ENCODE measurements at regions not wholly inside any gene's neighbourhood (a gene's known extent, or its start where the extent isn't known, plus 50 kb on each side); places are given as distances from the start of the nearest gene placed in this dataset.
A peak's percentile ranks its signal among the peaks of the same experiment; 100 is the strongest.
"Not testable (repeated sequence)": the region's sequence is repeated elsewhere in the genome, so short reads cannot be mapped to it uniquely, and the experiment has no call there.

DNA sequence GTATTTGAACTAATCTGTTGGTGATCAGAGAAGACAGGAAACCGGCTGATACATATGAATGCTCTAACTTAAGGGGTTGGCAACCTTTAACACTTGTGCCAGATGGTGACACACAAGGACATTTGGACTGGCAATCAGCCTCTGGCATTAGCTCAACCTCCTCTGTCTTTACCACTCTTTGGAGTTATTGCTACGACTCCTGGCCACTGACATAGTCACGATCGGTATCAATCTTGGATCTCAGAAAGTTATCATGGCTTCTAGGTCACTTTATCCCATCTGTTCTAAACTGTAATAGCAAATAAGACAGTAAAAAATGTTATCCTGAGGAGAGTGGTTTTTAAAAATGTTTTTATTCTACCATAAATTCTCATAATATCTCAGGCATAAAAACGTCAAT, 575.2 kb upstream of the MDGA2 start:
- peak; percentile 7 to 21 for DNase-seq

DNA sequence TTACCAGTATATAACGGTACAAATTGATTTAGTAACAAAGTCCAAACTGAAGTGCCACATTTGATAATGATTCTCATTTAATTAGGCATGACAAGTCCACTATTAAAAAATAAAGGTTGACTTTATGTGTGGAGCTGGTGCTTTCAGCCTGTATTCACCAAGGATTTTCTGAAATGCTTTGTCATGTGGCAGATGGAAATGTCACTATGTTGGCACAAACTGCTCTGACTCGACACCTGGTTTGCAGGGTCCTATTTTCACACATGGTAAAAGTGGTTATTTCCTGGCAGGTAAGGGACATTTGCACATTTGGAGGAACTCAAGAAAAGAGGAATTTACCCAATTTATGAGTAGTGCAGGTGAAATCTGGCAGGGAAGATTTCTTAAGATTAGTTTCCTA, 572.6 kb upstream of the MDGA2 start:
- DNase-seq: no peak

DNA sequence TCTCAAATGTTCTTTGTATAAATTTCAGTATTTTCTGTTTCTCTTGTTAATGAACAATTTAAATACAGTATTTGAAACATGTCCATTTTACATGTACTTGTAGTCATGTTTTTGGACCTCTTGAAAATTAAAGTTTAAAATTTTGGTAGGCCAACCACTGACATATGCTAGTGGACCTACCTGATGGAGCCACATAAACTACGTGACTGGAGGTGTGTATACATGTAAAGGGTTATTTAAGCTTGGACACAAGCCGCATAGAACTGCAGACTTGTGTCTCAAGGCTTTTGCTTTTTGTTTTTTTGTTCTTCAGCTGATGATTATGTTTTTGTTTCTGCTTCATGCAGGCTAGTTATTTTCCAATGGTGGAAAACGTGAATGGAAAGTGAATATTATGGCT, 568.5 kb upstream of the MDGA2 start:
- no peak for DNase-seq

DNA sequence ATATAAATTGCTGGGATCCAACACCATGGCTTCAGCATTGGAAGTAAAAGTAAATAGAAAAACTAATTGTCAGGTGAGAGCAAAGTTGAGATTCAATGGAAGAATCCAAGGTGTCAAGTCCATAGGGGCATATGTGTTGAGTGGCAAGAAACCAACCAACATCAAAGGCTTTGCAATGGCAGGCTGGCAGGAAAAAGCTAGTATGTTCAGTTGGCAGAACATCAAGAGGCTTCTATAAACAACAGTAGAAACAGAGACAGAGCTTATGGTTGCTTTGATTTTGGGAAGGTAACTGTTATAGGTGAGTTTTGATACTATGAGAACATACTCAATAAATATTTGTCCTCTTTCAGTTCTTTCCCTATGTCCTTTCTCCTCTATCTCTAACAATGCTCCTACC, 553.7 kb upstream of the MDGA2 start:
- no peak for DNase-seq

DNA sequence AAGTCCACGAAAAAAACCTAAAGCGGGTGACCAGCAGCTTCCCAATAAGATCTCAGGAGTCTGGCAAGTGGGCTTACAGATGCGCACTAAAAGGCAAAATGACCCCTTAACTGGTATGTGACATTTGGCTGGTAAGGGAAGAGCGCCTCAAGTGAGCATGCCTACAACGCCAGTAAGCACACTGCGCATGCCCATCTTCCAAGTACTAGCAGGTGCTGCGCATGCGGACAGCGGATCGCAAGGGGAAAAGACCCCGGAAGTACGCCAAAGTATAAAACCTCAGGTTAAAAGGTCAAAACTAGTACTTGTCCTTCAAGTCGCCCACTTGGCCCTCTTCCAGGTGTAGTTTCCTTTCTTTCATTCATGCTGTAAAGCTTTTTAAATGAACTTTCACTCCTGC, 518.5 kb upstream of the MDGA2 start:
- no peak for DNase-seq

DNA sequence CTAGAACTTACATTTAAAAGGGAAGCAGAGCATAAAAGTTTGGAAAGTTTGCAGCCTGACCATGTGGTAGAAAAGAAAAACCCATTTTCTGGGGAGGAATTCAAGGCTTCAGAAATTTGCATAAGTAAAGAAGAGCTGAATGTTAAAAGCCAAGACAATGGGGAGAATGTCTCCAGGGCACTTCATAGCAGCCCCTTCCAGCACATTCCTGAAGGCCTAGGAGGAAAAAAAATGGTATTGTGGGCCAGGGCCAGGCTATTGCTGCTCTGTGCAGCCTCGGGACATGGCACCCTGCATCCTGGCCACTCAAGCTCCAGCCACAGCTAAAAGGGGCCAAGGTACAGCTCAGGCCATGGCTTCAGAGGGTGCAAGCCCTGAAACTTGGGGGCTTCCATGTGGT, 474.2 kb upstream of the MDGA2 start:
- not testable (repeated sequence) for DNase-seq

DNA sequence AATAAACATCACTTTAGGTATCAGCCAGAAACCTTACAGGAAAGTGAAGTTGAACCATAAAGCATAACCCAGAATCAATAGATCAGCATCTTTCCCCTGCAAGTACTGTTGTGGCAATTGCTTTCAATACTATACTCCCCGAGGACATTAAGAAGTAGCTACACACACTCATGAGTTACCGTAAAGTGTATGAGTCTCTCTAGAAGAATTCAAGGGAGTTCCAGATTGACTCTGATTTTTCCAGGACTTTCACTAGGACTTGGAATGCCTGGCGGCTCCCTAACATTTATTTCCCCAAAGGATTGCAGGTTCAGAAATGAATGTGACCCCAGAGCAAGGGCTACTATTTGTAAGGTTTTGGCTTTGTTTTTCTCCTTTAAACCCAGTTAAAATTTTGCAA, 465.4 kb upstream of the MDGA2 start:
- DNase-seq: no peak

DNA sequence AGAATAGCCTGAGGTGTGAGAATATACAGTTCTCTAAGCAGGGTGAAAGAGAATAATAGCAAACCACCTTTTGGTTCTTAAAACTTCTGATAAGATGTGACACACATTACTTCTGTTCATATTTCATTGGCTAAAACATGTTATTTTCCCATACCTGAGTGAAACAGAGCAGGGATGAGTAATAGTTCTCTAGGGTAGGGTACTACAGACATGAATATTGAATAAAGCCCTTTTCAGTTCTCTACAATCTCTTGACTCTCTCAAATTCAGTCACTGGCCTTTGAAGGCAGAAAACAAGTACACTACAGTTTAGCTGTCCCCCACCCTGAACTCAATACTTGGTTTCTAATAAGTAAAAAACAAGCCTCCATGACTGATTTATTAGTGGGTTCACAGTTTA, 454.1 kb upstream of the MDGA2 start:
- DNase-seq: no peak

DNA sequence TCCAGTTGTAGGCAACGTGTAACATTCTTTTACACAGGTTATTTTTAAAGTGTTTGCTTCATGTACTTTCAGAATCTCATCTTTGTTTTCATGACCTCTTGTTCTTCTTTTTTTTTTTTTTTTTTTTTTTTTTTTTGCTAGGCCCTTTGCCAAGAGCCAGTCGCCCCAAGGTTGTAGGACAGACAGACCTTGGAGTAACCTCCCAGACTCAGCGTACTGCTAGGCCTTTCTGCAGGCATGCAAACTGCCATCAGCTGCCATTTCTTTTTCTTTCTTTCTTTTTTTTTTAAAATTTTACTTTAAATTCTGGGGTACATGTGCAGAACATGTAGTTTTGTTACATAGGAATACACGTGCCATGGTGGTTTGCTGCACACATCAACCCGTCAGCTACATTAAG, 452.3 kb upstream of the MDGA2 start:
- DNase-seq: no peak

DNA sequence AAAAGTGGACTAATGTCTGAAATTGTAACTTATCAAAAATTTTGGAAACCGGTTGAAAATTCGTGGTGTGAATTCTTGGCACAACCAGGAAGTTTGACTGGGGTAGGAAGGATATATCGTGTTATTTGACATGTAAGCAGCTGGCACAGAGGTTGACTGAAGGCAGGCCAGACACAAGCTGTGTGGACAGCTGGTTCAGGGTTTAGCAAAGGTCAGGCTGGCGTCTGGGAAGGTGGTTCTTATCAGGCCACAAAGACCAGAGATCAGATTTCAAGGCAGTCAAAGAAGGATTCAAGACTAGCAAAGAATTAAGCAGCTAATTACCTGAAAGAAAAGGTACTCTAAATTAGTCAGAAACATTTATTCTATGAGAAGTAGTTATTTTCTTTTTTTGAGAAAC, 450.2 kb upstream of the MDGA2 start:
- DNase-seq: peak; percentile 92 to 97

DNA sequence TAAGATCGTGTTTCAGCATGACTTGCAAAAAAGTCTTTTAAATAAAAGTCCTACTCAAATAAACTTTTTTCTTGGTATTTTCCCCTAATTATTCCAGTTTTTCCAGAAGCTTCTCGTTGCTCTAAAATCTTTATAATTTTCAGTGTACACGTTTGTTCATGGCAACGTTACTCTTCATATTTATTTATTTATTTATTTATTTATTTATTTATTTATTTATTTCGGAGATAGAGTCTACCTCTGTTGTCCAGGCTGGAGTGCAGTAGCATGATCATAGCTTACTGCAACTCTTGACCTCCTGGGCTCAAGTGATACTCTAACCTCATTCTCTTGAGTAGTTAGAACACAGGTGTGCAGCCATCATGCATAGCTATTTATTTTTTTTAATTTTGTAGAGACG, 438.3 kb upstream of the MDGA2 start:
- no peak for DNase-seq

DNA sequence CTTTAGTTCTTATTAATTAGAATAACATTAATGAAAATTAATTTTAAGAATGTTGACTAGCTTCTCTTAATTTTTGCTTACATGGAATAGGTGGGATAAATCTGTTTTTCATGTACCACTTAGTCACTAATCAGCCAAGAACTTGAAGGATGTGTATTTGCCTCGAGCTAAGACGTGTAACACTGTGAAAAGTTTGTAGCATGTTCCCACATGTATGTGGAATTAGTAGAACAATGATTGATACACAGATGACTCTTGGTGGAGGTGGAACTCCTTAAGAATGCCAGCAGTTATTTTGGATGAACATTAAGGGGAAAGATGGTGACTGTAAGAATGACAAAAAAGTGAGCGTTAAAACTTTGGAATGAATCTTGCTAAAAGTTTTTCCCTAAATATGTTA, 435.7 kb upstream of the MDGA2 start:
- no peak for DNase-seq

DNA sequence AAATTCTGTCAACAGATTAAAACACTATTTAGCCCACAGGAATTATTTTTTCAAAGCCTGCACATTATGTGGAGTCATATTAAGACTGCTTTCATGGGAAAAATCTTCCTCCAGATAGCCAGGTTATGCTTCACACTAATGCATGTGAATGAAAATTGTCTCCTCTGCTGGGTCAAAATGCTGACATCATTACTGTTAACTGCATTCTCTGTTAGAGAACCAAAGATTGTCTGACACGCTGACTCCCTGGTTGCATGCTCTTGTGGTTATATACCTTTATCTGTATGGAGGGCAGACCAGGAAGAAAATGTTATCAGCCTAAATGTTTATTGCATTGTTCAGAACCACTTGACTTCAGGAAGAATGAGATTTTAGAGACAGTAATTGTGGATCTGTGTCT, 432.2 kb upstream of the MDGA2 start:
- no peak for DNase-seq

DNA sequence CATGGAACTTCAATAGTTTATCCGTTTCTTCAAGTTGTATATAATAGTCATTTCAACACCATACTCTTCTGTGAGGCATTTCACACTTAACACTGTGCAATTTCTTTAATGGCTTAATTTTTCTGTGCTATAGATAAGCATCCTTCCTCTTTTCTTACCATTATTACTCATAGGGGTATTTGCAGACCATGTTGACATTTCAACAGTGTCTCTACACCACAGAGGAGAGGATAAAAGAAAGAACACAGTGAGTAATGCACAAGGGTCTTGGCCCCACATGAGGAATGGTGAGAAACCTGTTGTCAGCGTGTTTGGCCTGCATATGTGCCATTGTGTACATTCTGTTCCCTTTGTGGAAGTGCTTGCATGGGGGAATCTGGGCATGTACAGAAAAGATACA, 421.5 kb upstream of the MDGA2 start:
- no peak for DNase-seq

DNA sequence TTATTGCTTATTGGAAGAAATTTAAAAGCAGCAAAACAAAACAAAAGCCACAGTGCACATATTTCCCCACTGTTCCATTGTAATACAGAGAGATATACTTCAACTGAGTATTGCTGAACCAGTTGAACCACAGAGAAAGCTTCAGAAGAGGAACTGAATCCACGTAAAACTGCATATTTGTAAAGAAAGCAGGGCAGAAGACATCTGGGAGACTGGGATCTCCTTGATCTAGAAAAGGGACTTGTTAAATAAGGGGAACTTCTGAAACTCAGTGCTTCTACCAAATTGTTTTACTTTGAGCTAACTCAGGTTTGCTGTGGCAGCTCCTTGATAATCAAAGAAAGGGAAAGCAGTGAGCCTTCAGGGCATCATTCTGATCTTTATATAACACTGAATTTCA, 411.1 kb upstream of the MDGA2 start:
- DNase-seq: no peak

DNA sequence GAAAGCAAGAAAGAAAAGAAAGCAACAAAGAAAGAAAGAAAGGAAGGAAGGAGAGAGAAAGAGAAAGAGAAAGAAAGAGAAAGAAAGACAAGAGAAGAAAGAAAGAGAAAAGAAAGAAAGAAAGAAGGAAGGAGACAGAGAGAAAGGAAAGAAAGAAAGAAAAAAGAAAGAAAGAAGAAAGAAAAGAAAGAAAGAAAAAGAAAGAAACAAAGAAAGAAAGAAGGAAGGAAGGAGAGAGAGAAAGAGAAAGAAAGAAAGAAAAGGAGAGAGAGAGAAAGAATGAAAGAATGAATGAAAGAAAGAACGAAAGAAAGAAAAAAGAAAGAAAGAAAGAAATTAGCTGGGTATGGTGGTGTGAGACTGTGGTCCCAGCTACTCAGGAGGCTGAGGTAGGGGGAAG, 400.1 kb upstream of the MDGA2 start:
- DNase-seq: no peak

DNA sequence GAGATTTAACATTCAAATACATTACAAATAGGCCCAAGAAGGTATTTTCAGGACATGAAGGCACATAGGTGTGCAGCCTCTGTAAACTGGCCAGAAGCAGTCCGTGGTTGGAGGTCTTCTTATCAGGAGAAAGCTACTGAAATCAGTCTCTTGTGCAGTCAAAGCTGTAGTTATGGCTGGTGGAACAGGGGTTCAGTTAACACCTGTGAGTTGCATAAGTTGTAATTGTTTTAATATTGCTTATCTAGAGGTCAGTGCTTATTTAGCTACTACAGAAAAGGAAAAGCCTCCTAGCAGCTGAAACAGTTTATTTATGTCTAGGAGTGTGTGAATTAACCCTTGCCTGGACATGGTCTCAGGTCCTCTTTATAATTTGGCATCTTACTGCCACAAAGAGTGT, 377.6 kb upstream of the MDGA2 start:
- no peak for DNase-seq

DNA sequence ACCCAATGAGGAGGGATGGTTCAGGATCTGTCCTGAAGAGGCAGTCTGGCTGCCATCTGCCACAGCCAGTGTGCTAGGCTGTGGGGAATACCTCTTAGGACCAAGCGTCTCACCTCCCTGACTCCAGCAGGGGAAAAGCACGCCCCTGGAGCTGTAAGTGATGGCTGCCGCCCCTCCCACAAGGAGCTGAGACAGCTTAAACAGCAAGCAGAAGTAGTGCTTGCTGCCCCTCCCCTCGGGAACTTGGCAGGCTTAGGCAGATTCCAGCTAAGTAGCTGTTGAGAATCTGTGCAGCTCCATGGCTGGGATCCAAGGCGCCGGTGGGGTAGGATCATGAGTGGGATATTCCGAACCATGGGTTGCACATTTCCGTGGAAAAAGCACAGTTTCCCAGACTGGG, 360.4 kb upstream of the MDGA2 start:
- peak; percentile 99 to 100 for DNase-seq

DNA sequence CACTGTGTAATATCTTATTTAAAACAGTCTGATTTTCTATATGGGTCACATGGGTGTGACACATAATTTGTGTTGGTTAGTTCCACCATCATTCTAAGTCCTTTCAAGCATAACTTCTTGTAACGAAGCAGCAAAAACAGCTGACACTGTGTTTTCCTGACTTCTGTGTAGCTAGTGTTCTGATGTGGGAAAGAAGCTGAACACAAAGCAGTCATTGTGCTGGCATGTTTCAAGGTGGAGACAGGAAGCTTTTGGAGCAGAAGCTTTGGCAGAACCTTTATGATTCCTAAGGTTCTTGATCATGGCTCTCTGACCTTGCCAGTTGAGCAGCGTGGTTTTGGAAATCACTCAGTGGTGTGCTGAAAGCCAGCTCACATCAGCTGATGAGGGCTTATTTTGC, 351.7 kb upstream of the MDGA2 start:
- DNase-seq: no peak

DNA sequence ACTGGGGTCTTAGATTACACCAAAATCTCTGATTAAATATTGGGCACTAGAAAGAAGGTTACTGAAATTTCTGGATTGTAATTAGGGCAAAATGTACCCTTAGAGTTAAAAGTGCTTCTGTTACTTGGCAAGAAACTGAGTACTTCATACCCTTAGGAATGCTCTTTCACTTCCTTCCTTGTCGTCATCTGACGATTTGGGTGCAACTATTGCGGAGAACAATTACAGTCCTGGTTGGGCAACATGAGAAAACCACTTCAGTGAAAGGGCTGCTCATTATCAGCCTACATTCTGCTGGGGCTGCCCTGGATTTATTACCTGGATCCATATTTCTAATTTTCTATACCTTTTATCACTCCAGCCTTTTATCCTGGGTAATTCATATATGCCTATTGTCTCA, 348.5 kb upstream of the MDGA2 start:
- DNase-seq: no peak

DNA sequence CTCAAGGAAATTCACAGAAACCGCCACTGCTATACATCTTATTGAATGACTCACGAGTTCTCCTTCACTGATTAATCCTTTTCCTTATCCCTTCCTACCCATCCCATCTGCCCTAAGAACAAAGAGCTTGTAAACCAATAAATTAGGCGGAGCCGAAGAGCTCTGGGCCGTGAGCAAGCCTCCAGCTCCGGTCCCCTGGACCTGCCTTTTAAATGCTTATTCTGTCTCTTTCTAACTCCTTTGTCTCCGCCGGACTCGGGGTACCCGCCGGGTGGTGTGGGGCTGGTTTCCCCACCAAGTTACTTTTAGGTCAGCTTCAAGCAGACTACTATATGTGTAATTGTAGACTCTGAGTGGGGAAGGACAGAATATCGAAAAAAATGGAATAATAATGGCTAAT, 336.1 kb upstream of the MDGA2 start:
- DNase-seq: peak in 1 of 2 experiments; percentile 8

DNA sequence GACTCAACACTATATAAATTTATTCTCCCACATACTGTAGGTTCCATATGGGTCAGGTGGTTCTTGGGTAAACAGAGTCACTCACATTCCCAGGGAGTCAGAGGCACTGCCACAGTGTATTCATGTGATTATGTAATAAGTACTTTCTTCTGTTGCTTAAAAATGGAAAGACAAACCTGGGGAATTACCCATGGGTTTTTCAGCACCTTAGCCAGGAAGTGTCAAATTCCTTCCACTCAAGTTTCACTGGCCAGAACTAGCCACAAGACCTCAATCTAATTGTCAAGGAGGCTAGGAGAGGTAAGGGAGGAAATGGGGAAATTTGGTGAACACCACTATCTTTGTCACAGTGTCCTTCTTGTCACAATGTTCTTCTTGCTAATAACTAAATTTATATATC, 333.2 kb upstream of the MDGA2 start:
- DNase-seq: no peak

DNA sequence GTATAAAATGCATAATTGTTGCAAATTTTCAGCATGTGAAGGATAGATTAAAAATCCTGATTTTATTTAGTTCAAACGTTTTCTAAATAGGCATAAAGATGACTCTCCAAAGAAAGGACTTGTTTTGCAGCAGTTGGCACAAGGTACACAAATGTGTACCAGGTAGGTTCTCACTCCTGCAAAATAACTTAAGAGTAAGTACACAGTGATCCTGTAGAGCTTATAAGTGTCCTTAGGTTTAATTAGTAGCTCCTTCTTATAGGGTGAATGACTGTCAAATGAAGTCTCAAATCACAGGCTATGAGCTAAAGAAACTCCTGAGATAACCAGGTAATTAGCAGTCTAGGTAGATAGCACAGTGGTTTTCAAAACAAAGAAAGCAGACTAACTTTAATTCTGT, 330.6 kb upstream of the MDGA2 start:
- DNase-seq: no peak

DNA sequence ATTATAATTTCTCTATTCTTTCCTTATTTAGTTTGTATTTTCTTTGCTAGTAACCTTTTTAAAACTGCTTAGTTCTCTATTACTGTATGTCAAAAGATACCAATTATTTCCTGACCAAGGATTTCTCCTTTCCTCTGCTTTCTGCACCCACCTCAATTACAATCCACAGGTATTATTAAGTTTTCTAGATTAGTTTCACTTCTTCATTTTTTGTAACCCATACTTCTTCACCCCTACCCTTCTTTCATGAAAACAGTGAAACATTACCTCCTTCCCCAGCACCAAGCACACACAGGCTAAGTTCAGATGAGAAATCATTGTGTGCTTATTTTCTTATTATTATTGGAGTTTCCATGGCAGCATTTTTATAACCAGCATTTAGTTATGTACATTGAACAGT, 318.5 kb upstream of the MDGA2 start:
- no peak for DNase-seq

DNA sequence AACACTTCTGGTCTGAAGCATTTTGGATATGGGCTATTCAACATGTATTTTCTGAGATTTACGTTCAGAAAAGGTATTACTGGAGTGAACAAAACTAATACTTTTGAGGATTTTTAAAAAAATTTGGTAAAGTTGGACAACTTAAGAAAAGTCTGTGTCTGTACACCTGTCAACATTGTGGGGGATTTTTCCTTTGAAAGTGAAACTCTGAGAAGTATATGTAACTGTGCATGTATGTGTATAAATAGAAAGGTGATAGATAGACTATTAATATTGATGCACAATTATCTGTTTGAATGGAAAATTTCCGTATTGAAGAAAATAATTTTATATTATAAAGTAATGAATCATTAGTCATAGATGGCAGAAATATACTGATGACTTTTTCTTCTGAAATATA, 312.8 kb upstream of the MDGA2 start:
- DNase-seq: no peak

DNA sequence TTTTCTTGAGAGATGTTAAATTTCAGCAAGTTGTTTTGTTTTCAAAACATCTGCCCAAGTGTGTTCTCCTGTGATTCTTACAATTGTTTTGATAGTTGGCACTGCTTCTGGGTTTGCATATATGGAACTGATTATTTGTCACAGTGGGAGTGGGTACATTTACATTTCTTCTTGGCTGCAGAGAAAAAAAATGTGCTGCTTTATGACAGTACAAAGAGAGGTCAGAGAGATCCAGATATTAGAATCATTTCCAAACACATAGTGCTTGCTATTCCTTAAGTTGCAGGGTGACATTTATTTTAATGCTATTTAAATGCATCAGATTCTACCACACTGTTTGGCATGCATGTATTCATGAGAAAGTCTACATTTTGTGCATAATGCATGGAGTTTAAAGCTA, 303.5 kb upstream of the MDGA2 start:
- no peak for DNase-seq

DNA sequence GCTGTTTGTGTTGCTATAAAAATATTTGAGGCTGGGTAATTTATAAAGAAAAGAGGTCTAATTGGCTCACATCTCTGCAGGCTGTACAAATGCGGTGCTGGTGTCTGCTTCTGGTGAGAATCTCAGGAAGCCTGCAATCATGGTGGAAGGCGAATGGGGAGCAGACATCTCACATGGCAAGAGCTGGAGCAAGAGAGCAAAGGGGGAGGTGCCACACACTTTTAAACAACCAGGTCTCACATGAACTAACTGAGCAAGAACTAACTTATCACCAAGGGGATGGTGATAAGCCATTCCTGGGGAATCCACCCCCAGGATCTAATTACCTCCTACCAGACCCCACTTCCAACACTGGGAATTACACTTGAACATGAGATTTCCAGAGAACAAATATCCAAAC, 300.7 kb upstream of the MDGA2 start:
- DNase-seq: no peak

Measured in NCI-H524 (cell line).